Mammary epithelial cell (primary cell): ENCODE measurements at regions not wholly inside any gene's neighbourhood (a gene's known extent, or its start where the extent isn't known, plus 50 kb on each side); places are given as distances from the start of the nearest gene placed in this dataset.

Experiments used
- CTCF ChIP-seq, 2 donors: IDR thresholded peaks in 1 of 2; conservative IDR thresholded peaks in 1 of 2; 2 replicates each; pipeline ENCODE4 v1.5.1; 2011 to 2012; ENCODE audit warnings: inconsistent platforms in 2 of 2, low read length in 2 of 2, mild to moderate bottlenecking in 2 of 2, control low read depth in 1 of 2, low read depth in 1 of 2; ENCODE audit not compliant: insufficient read depth in 1 of 2; ENCODE audit errors: extremely low read depth in 1 of 2
- EZH2 ChIP-seq: IDR thresholded peaks from 2 replicates; pipeline ENCODE4 v1.6.1; 2012; ENCODE audit warnings: low read length, inconsistent platforms, borderline replicate concordance

- no peak for TF ChIP-seq EZH2
- no peak for TF ChIP-seq CTCF (conservative IDR thresholded peaks at IDR 0.05 in 1 of 2, IDR thresholded peaks at IDR 0.05 in 1 of 2; ENCODE audit: extremely low read depth in 1 of 2, insufficient read depth in 1 of 2, low read depth in 1 of 2, low read length in 2 of 2)
Measured at GRCh38 chr9:96100385-96101300, 201.3 kb downstream of the HSD17B3 start.
